WTC11 (cell line): ENCODE measurements at regions not wholly inside any gene's neighbourhood (a gene's known extent, or its start where the extent isn't known, plus 50 kb on each side); places are given as distances from the start of the nearest gene placed in this dataset.

Source experiments
- MYBL2 ChIP-seq: sonication (generic); formaldehyde crosslinking; IDR thresholded peaks from 2 replicates; pipeline ENCODE4 v1.8.1; 2023; ENCODE audit warnings: mild to moderate bottlenecking, moderate library complexity, missing genetic modification reagents
- NR3C1 ChIP-seq: sonication (generic); formaldehyde crosslinking; conservative IDR thresholded peaks from 2 replicates; pipeline ENCODE4 v1.8.1; 2023; ENCODE audit warnings: low read depth, mild to moderate bottlenecking, missing genetic modification reagents
- ZNF232 ChIP-seq: sonication (generic); formaldehyde crosslinking; IDR thresholded peaks from 2 replicates; pipeline ENCODE4 v1.8.0; 2022; ENCODE audit warnings: mild to moderate bottlenecking, missing genetic modification reagents
- TF ChIP-seq, protein P1 (sequence below): sonication (generic); formaldehyde crosslinking; IDR thresholded peaks from 2 replicates; pipeline ENCODE4 v1.8.1; 2023; ENCODE audit warnings: mild to moderate bottlenecking, missing genetic modification reagents, borderline replicate concordance
- TF ChIP-seq, protein P2 (sequence below): fragments of 200-600 bp; IDR thresholded peaks from 2 replicates; pipeline ENCODE4 v1.8.0; 2022; ENCODE audit warnings: antibody characterized with exemption
- TF ChIP-seq, protein P3 (sequence below): sonication (generic); formaldehyde crosslinking; IDR thresholded peaks from 2 replicates; pipeline ENCODE4 v1.8.1; 2022; ENCODE audit warnings: low read depth, missing genetic modification reagents, borderline replicate concordance
- TF ChIP-seq, protein P4 (sequence below): sonication (generic); formaldehyde crosslinking; IDR thresholded peaks from 2 replicates; pipeline ENCODE4 v1.8.1; 2022; ENCODE audit warnings: low read depth, mild to moderate bottlenecking, moderate library complexity, missing genetic modification reagents, borderline replicate concordance
- TF ChIP-seq, protein P5 (sequence below): sonication (generic); formaldehyde crosslinking; IDR thresholded peaks from 2 replicates; pipeline ENCODE4 v1.8.0; 2022; ENCODE audit warnings: mild to moderate bottlenecking, missing genetic modification reagents
- TF ChIP-seq, protein P6 (sequence below): sonication (generic); formaldehyde crosslinking; IDR thresholded peaks from 2 replicates; pipeline ENCODE4 v1.8.1; 2023; ENCODE audit warnings: mild to moderate bottlenecking, missing genetic modification reagents, moderate library complexity

DNA sequence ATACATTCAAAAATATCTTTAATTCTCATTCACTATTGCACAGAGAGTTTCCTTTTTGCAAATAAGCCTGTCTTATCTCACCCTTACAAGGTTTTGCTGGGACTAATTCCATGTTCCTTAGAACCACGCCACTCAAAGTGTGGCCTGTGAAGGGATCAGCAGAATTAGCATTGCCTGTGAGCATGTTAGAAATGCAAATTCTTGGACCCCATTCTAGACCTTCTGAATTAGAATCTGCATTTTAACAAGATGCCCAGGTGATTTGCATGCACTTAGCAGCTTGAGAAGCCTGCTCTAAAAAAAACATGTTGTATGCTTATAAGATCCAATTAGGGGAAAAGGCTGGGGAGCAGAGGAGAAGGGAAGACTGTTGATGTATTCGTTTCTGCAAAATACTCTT is 460.0 kb downstream of the NTRK2 start:
- TF ChIP-seq, protein P1, sequence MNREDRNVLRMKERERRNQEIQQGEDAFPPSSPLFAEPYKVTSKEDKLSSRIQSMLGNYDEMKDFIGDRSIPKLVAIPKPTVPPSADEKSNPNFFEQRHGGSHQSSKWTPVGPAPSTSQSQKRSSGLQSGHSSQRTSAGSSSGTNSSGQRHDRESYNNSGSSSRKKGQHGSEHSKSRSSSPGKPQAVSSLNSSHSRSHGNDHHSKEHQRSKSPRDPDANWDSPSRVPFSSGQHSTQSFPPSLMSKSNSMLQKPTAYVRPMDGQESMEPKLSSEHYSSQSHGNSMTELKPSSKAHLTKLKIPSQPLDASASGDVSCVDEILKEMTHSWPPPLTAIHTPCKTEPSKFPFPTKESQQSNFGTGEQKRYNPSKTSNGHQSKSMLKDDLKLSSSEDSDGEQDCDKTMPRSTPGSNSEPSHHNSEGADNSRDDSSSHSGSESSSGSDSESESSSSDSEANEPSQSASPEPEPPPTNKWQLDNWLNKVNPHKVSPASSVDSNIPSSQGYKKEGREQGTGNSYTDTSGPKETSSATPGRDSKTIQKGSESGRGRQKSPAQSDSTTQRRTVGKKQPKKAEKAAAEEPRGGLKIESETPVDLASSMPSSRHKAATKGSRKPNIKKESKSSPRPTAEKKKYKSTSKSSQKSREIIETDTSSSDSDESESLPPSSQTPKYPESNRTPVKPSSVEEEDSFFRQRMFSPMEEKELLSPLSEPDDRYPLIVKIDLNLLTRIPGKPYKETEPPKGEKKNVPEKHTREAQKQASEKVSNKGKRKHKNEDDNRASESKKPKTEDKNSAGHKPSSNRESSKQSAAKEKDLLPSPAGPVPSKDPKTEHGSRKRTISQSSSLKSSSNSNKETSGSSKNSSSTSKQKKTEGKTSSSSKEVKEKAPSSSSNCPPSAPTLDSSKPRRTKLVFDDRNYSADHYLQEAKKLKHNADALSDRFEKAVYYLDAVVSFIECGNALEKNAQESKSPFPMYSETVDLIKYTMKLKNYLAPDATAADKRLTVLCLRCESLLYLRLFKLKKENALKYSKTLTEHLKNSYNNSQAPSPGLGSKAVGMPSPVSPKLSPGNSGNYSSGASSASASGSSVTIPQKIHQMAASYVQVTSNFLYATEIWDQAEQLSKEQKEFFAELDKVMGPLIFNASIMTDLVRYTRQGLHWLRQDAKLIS (CRISPR knock-in tag): no peak
- TF ChIP-seq, protein P2, sequence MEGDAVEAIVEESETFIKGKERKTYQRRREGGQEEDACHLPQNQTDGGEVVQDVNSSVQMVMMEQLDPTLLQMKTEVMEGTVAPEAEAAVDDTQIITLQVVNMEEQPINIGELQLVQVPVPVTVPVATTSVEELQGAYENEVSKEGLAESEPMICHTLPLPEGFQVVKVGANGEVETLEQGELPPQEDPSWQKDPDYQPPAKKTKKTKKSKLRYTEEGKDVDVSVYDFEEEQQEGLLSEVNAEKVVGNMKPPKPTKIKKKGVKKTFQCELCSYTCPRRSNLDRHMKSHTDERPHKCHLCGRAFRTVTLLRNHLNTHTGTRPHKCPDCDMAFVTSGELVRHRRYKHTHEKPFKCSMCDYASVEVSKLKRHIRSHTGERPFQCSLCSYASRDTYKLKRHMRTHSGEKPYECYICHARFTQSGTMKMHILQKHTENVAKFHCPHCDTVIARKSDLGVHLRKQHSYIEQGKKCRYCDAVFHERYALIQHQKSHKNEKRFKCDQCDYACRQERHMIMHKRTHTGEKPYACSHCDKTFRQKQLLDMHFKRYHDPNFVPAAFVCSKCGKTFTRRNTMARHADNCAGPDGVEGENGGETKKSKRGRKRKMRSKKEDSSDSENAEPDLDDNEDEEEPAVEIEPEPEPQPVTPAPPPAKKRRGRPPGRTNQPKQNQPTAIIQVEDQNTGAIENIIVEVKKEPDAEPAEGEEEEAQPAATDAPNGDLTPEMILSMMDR: no peak
- TF ChIP-seq, protein P3, sequence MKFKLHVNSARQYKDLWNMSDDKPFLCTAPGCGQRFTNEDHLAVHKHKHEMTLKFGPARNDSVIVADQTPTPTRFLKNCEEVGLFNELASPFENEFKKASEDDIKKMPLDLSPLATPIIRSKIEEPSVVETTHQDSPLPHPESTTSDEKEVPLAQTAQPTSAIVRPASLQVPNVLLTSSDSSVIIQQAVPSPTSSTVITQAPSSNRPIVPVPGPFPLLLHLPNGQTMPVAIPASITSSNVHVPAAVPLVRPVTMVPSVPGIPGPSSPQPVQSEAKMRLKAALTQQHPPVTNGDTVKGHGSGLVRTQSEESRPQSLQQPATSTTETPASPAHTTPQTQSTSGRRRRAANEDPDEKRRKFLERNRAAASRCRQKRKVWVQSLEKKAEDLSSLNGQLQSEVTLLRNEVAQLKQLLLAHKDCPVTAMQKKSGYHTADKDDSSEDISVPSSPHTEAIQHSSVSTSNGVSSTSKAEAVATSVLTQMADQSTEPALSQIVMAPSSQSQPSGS (CRISPR knock-in tag): no peak
- TF ChIP-seq, protein P4, sequence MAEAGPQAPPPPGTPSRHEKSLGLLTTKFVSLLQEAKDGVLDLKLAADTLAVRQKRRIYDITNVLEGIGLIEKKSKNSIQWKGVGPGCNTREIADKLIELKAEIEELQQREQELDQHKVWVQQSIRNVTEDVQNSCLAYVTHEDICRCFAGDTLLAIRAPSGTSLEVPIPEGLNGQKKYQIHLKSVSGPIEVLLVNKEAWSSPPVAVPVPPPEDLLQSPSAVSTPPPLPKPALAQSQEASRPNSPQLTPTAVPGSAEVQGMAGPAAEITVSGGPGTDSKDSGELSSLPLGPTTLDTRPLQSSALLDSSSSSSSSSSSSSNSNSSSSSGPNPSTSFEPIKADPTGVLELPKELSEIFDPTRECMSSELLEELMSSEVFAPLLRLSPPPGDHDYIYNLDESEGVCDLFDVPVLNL (CRISPR knock-in tag): no peak
- TF ChIP-seq ZNF232 (CRISPR knock-in tag) (no peak), NR3C1 (CRISPR knock-in tag) (no peak), MYBL2 (no peak)
- TF ChIP-seq, protein P5, sequence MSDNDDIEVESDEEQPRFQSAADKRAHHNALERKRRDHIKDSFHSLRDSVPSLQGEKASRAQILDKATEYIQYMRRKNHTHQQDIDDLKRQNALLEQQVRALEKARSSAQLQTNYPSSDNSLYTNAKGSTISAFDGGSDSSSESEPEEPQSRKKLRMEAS (CRISPR knock-in tag): no peak
- TF ChIP-seq, protein P6, sequence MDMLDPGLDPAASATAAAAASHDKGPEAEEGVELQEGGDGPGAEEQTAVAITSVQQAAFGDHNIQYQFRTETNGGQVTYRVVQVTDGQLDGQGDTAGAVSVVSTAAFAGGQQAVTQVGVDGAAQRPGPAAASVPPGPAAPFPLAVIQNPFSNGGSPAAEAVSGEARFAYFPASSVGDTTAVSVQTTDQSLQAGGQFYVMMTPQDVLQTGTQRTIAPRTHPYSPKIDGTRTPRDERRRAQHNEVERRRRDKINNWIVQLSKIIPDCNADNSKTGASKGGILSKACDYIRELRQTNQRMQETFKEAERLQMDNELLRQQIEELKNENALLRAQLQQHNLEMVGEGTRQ: no peak
